Stimulated activated CD8-positive, alpha-beta memory T cell treated with anti-CD3 and anti-CD28 coated beads, Interleukin-2, amount 100 ng/mL, for 1 hour (primary cell): ENCODE measurements at regions not wholly inside any gene's neighbourhood (a gene's known extent, or its start where the extent isn't known, plus 50 kb on each side); places are given as distances from the start of the nearest gene placed in this dataset.
"Not testable (repeated sequence)": the region's sequence is repeated elsewhere in the genome, so short reads cannot be mapped to it uniquely, and the experiment has no call there.

Source experiments
- DNase-seq, 2 donors: peaks; one replicate each; pipeline ENCODE4 v3.0.0-alpha.2; 2020; ENCODE audit warnings: low read depth in 2 of 2

DNA sequence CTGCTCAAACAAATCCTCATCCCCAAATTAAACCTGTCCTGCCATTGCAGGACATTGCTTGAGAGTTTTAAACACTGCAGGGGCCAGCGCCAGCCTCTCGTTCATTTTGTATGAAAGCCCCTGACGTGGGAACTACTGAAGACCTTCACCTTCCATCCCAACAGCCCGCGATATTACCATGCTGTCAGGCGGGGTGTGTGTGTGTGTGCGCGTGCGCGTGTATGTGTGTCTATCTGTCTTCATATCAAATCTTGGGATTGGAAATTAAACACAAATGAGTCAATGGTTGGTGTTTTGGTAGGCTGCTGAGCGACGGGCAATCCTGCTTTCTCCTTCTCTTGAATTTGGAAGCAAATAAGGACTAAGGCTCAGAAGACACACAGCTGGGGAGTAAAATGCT, 776.9 kb downstream of the TBC1D22A start:
- no peak for DNase-seq

DNA sequence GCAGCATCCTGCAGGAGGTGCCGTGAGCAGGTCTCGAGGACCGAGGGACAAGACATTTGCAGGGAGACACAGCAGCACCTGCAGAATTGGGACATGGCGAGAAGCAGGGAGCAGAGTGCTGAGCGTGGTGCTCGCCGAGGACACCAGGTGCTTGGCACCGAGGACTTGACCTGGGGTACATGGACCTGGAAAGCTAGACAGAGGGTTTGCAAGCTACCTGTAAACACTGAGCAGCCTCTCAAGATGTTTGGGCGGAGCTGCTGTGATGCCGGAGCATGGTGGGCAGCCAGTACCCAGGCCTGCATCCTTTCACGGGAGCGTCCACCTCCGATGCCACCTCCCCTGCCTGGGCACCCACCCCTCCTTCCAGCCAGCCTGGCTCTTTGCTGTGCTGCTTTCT, 773.2 kb downstream of the TBC1D22A start:
- no peak for DNase-seq

DNA sequence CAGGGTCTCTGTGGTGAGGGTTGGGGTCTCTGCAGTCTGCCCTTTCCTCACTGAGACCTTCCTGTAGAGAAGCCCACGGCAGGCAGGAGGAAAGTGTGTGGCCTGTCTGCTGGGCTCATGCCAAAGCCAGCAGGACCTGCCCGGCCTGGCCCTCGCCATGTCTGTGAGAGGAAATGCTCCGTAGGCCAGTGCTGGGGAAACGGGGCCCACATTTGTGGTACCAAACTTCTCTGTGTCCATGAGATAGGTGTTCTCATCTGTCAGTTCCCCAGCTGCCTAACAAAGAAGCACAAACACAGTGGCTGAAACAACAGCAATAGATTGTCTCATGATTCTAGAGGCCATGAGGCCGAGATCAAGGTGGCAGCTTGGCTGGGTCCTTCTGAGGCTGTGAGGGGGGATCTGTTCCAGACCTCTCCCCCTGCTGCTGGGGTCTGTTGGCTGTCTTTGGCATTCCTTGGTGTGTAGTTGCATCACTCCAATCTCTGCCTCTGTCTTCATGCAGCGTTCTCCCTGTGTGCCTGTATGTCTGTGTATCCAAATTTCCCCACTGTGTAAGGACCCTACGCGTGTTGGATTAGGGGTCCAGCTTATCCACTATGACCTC, 772.5 kb downstream of the TBC1D22A start:
- no peak for DNase-seq

DNA sequence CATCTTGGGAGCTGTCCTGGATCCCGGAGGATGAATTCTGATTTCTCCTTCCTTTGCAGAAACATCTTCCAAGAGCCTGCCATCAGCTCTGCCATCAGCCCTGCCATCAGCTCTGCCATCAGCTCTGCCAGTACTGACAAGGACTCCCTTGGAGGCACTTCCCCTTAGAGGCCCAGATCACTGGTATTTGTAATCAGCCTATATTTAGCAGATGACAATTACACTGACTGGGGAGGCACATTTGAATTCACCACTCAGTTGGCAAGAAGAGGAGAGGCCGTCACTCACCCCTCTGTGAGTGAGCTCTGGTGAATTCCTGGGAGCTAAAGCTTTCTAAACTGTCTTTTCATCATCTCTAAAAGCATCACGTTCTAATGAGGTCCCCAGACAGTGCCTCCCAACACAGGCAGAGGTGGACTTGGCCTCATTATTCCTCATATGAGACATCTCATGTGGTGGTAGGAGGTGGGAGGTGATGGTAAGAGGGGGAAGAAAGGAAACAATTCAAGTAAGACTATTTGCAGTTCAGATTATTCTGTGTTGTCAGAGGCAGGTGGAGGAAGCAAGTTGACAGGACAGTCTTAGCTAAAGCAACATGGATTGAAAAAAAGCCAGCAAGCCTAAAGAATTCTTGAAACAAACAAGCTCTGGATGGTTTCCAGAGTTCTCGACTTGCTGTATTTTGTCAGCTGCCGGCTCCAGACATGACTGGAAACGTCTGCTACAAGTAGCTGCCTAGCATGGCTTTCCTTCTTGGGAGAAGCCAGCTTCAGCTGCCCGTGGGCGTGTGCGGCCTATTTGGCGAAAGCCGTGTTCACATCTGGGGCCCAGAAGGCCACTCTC, 771.7 kb downstream of the TBC1D22A start:
- DNase-seq, result no peak

DNA sequence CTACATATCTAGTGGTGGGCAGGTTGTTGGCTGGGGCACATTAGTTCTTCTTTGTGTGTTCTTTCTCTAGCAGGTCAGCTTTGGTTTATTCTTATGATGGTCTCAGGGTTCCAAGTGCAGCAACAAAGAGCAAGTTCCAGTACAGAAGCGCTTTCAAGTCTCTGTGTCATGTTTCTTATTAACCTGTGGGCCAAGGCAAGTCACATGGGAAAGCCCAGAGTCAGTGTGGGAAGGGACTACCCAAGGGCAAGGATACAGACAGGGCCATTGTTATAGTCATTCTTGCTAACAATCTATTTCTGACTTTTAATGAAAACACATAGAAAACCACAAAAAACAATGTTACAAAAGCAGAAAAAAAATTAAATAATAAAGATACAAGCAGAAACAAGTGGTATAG, 754.6 kb downstream of the TBC1D22A start:
- no peak for DNase-seq

DNA sequence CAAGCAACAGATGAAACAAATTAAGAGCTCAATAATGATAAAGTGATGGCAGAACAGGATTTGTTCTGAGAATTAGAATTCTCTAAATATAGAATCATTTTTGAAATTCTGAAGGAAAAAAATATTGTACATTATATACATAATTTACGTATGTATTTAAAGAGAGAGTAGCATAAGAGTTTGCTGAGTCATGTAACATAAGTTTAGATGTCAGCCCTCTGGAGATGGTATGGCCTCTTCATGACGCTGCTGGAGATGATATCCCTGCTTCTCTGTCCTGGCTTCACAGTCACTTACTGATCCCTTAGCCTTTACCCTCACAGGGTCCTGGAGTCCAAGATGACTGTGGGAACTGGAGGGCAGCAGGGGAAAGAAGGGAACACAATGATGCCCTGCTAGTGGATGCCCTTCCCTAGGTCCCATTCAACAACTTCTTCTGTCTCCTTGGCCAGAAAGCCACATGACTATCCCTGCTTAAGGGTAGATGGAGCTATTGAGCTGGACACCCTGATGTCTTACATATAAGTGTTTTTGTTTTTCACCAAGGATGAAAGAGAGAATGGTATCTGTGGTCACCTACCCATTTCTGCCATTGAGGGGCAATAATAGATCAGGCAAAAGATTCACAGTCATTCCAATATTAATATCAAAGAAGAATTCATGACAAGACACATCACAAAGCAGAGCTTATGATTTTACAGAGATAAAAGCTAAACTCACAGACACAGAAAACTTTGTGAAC, 753.1 kb downstream of the TBC1D22A start:
- DNase-seq, result no peak

DNA sequence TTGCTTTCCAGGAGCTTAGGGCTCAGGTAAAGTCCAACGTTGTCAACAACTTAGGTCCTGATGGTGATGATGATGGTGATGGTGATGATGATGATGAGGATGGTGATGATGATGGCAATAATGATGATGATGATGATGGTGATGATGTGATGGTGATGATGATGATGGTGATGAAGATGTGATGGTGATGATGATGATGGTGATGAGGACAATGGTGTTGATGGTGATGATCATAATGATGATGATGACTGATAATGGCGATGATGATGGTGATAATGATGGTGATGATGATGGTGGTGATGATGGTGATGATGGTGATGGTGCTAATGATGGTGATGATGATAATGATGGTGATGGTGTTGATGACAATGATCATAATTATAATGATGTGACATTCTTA, 750.2 kb downstream of the TBC1D22A start:
- no peak for DNase-seq

DNA sequence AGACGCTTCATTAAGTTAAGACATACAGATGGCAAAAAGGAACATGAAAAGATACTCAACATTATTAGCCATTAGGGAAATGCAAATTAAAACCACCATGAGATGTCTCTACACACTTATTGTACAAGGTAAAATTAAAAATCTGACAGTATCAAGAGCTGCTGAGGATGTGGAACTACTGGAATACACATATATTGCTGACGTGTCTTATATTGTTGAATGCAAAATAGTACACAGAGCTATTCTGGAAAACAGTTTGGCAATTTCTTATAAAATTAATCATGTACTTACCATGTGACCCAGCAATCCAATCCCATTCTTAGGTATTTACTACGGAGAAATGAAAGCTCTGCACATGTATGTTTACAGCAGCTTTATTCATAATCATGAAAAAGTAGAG, 742.5 kb downstream of the TBC1D22A start:
- DNase-seq, result no peak

DNA sequence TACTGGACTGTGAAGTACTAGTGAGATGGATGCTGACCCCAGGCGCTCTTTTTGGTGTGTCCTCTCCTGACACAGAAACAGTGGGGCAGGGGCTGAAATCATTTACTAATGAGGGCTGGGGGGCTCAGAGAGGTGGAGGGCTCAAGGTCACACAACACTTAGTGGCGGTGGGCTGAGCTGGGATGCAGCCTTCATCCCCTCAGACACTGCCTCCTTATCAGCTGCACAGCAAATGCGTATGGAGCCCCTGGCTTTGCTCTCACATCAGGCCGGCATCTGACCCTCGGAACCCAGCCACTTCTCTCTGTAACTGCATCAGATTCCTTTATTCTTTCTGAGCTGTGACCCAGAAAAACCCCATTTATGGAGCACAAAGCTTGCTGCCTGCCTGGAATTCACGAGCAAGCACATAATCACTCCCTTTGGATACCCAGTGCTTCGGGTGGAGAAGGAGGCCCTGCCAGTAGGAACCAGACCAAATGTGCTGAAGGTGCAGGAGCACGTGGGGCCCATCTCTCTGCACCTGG, 736.6 kb downstream of the TBC1D22A start:
- no peak for DNase-seq

DNA sequence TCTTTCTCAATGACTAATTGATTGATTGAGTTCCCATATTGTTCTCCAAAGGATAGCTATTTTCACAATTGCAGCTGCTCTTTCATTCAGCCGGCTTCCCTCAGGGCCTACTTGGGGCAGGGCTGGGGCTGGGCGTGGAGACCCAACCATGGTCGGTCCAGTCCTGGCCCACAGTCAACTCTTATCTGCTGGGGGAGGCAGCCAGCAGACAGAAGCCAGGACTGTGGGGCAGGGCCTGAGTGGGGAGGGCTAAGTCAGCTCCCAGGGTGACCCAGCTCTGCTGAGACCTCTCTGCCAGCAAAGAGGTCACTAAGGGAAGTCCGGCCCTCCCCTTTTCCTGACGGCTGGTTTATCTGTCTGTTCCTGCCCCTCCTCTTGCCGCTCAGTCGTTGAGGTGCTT, 735.2 kb downstream of the TBC1D22A start:
- no peak for DNase-seq

DNA sequence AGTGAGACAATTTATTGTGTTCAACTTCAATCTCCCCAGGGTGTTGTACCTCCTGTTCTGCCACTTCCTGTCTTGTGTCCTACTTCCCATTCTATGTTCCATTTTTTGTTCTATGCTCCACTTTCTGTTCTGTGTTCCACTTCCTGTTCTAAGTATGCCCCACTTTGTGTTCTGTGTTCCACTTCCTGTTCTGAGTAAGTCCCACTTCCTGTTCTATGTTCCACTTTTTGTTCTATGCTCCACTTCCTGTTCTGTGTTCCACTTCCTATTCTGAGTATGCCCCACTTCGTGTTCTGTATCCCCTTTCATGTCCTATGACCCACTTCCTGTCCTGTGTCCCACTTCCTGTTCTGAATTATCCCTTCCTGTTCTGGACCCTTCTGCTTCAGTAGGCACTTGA, 732.7 kb downstream of the TBC1D22A start:
- DNase-seq, result no peak

DNA sequence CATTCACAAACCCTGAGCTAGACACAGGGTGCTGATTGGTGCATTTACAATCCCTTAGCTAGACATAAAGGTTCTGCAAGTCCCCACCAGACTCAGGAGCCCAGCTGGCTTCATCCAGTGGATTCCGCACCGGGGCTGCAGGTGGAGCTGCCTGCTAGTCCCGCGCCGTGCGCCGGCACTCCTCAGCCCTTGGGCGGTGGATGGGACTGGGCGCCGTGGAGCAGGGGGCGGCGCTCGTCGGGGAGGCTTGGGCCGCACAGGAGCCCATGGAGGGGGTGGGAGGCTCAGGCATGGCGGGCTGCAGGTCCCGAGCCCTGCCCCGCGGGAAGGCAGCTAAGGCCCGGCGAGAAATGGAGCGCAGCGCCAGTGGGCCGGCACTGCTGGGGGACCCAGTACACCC, 725.7 kb downstream of the TBC1D22A start:
- DNase-seq, result not testable (repeated sequence)

DNA sequence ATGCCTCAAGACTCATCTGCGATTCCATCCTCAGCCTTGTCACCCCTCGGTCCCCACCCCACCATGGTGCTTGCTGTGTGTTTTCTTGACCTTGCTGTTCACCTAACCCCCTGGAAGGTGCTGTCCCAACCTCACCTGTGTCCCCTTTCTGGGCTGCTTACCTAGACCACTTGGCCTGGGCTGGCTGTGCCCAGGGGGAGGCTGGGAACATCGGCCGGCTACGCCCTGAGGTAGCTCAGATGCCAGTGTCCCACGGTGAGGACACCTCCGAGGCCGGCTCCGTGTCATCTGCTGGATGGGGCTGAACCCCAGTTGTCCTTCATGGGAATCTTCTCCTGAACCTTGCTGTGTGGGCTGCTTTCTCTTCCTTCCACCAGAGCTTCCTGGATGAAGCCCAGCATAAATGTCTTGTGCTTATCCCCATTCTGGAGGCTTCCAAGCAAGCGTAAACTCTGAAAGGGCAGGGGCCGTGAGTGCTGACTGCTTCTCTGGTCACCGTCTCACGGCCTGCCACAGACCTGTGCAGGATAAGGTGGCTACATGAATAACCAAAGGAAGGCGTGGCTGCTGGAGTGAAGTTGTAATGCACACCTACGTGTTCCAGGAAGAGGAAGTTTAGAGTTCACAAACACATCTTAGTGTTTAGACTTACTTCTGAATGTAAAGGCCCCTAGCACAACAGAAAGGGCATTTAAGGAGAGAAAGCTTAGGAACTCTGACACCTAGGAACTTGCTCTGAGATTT, 724.3 kb downstream of the TBC1D22A start:
- DNase-seq, result no peak

DNA sequence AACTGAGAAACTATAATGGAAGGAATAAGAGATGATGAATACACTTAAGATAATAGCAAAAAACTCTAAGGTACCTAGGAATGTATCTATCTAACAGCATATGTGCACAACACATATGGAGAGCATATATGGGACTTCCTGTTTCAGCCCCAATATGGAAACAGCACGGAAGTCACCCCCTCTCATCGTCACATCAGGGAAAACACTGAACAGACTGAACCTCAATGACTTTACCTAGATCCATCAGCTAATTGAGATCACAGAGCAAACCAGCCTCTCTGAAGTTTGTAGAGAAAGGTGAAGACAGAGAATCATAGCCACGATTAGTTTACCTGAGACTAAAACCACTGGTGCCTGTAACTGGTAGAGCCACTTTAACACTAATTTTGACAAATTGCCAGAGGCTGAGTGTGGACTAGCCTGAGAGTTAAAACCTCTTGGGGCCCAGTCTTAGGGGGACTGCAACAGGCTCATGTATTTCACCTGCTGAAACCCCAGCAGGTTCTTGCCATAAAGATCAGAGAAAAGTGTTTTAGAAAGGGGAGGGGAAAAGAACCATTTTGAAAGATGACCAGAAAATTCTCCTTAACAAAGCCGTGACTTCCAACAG, 722.6 kb downstream of the TBC1D22A start:
- no peak for DNase-seq

DNA sequence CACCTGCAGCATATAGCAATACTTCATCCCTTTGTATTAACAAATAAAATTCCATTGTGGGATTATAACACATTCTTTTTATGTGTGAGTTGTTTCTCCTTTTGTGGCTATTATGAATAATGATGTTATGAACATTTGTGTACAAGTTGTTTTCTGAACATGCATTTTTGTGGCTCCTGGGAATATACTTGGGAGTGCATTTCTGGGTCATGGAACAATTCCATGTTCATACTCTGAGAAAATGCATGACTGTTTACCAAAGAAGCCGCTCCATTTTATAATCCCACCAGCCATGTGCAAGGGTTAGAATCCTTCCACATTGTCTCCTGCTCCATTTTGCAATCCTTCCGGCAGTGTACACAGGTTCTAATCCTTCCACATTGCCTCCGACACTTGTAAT, 713.8 kb downstream of the TBC1D22A start:
- no peak for DNase-seq

DNA sequence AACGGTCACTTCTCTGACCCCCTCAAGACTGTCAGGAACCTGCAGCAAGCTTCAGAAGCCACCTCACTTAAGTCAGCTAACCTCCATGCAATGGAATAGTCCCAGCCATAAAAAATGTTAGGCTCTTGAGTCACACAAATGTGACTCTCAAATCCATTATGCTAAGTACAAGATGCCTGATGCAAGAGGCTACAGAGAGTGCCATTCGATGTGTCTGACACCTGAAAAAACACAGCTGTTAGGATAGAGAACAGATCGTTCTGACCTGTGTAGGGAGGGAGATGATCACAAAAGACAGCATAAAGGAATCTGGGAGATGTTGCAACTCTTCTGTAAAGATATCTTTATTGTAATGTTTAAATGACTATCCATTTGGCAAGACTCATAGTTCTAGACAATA, 712.4 kb downstream of the TBC1D22A start:
- DNase-seq, result no peak

DNA sequence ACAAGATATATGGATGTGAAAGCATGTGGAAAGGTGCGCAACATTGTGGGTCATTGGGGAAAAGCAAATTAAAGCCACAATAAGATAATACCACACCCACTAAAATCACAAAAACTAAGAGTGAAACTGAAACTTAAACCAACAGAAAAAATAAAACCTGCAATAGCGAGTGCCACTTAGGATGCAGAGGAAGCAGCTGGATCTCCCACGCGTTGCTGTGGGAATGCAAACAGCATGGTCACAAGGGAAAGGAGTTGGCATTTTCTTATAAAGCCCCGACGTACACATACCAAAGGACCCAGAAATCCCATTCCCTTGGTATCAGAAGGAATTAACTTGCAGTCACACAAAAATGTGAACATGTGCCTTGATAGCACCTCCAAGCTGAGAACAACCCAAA, 712.0 kb downstream of the TBC1D22A start:
- no peak for DNase-seq

DNA sequence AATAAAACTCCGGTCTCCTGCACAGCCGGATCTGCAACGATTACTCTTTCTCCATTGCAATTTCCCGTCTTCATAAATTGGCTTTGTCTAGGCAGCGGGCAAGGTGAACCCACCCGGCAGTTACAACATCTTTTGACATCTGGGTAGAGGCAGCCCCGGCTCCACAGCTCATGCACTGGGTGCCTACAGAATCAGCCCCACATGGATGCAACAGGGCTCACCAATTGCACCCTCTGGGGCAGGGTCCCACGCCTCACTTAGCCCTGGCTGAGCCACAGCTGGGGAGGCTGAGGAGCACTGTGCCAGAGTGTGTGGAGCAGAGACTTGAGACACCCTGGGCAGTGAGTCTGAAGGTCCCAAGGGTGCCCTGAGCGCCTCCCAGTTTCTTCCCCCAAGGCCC, 710.2 kb downstream of the TBC1D22A start:
- no peak for DNase-seq

DNA sequence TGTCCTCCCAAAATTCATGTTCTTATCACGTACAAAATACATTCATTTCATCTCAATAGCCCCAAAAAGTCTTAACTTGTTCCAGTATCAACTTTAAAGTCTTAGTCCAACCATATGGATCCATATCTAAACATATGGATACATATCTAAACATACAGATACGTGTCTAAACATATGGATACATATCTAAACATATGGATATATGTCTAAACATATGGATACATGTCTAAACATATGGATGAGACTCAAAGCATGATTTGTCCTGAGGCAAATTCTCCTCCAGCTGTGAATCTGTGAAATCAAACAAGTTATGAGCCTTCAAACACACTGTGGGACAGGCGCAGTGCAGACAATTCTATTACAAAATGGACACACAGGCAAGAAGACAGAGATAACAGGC, 709.0 kb downstream of the TBC1D22A start:
- DNase-seq, result no peak

DNA sequence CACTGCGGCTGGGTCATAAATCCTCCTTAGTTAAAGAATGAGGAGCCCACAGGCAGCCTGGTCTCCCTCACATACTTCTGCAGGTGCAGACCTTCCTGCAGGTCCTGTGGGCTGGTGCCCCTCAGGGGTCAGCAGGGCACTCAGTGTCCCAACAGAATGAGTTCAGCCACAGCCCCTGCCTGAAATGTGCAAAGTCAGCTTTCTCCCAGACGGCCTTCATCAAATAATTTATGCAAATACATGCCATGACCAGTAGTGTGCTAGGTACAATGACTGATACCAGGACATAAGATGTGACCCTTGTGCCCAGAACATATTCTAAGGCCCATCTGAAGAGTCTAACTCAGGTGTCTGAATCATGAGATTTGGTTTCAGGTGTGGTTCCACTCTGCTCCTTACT, 703.4 kb downstream of the TBC1D22A start:
- DNase-seq, result no peak

DNA sequence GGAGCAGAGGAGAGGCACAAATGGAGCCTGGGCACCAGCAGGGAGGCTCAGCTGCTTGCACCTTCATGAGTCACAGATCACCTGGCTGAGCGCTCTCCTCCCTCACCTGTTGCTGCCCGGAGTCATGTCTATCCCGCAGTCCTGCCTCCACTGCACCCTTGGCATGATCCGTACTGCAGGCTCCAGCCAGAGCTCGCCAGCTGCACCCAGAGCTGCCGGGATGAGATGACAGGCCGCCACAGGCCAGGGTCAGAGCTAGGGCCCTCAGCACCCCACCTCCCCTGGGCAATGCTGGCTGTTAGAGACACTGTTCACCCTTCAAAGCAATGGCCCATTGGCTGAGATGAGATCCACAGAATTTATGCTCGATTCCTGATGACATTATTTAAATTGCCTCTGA, 702.8 kb downstream of the TBC1D22A start:
- DNase-seq, result no peak

DNA sequence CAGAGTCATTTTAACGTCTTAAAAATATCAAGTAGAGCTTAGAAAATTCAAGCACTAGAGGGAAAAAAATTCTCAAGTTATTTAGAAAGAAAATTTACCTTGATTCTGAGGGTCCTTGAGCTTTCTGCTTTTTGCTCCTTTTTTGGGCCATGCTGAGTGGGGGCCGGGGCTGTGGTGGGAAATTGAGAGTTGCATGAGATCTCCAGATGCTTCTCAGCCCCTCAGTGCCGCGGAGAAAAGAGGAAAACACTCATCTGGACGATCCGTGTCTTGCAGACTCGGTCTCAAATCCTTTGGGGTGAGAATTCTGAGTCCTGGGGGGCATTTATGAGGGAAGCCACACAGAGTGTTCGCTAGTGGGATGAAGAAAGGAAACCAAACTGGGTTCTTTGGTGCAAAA, 700.8 kb downstream of the TBC1D22A start:
- no peak for DNase-seq
